ENCODE measurements at regions not wholly inside any gene's neighbourhood (a gene's known extent, or its start where the extent isn't known, plus 50 kb on each side); places are given as distances from the start of the nearest gene placed in this dataset.
"Not testable (repeated sequence)": the region's sequence is repeated elsewhere in the genome, so short reads cannot be mapped to it uniquely, and the experiment has no call there.

DNA sequence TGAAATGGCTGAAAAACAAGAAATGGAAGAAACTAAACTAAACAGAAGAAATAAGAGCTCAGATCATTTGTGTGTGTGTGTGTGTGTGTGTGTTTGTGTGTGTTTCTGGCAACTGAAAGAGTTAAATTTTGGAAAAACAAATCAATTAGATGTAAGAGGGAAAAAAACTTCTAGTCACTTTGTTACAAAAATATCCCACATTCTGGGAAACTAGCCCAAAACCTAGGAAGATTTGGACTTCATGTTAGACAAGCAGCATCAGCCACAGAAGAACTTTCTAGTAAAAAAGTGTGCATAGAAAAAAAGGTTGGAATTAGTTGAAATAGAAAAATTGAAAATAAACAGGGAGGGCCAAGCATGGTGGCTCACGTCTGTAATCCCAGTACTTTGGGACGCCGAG lies 111.6 kb upstream of the PRKG2 start:
- WGBS (ENCODE audit: insufficient coverage): no CpG with 5 or more reads among the region's 3 CpGs
- H3K9me3 ChIP-seq (ENCODE audit: control extremely low read depth in 1 of 5, control insufficient read depth in 4 of 5, insufficient read depth in 2 of 5, low read depth in 1 of 5, low read length in 4 of 5): peaks cover 0 to 10% (median 0%) of the 10 kb centered on the region in 5 experiments
- DNase-seq: no peak
- H3K36me3 ChIP-seq (ENCODE audit: control insufficient read depth in 4 of 4, insufficient read depth in 4 of 4, low read length in 3 of 4): no peaks in the 10 kb centered on the region
- ChIA-PET POLR2A (no interaction called here), CTCF (no interaction called here)
- no peaks in the 10 kb centered on the region for H3K27me3 ChIP-seq (replicated peaks in 2 of 5; ENCODE audit: control insufficient read depth in 4 of 5, insufficient read depth in 5 of 5, low read length in 4 of 5)
- H3K27ac ChIP-seq (ENCODE audit: insufficient read depth in 1 of 2, low read depth in 1 of 2, low read length in 2 of 2, poor library complexity in 1 of 2, severe bottlenecking in 2 of 2): no peak overlapping the region
- no peak overlapping the region for H3K4me3 ChIP-seq (ENCODE audit: control insufficient read depth in 1 of 7, extremely low read depth in 1 of 7, insufficient read depth in 4 of 7, low read depth in 2 of 7, low read length in 6 of 7)
- H3K4me1 ChIP-seq (ENCODE audit: control extremely low read depth in 1 of 4, control insufficient read depth in 4 of 4, insufficient read depth in 4 of 4, low read length in 3 of 4): no peaks in the 10 kb centered on the region

DNA sequence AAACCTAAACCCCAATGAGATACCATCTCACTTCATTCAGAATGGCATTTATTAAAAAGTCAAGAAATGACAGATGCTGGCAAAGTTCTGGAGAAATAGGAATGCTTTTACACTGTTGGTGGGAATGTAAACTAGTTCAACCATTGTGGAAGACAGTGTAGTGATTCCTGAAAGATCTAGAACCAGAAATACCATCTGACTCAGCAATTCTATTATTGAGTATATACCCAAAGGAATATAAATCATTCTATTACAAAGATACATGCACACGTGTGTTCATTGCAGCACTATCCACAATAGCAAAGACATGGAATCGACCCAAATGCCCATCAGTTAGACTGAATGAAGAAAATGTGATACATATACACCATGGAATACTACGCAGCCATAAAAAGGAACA lies 109.6 kb upstream of the PRKG2 start:
- no CpG with 5 or more reads among the region's 3 CpGs for WGBS (ENCODE audit: insufficient coverage)
- H3K4me3 ChIP-seq (ENCODE audit: control insufficient read depth in 1 of 7, extremely low read depth in 1 of 7, insufficient read depth in 4 of 7, low read depth in 2 of 7, low read length in 6 of 7); CTCF ChIA-PET; H3K27ac ChIP-seq (ENCODE audit: insufficient read depth in 1 of 2, low read depth in 1 of 2, low read length in 2 of 2, poor library complexity in 1 of 2, severe bottlenecking in 2 of 2); POLR2A ChIA-PET; H3K9me3 ChIP-seq (ENCODE audit: control extremely low read depth in 1 of 5, control insufficient read depth in 4 of 5, insufficient read depth in 2 of 5, low read depth in 1 of 5, low read length in 4 of 5); H3K36me3 ChIP-seq (ENCODE audit: control insufficient read depth in 4 of 4, insufficient read depth in 4 of 4, low read length in 3 of 4); H3K27me3 ChIP-seq (replicated peaks in 2 of 5; ENCODE audit: control insufficient read depth in 4 of 5, insufficient read depth in 5 of 5, low read length in 4 of 5); H3K4me1 ChIP-seq (ENCODE audit: control extremely low read depth in 1 of 4, control insufficient read depth in 4 of 4, insufficient read depth in 4 of 4, low read length in 3 of 4); DNase-seq: not testable (repeated sequence)

DNA sequence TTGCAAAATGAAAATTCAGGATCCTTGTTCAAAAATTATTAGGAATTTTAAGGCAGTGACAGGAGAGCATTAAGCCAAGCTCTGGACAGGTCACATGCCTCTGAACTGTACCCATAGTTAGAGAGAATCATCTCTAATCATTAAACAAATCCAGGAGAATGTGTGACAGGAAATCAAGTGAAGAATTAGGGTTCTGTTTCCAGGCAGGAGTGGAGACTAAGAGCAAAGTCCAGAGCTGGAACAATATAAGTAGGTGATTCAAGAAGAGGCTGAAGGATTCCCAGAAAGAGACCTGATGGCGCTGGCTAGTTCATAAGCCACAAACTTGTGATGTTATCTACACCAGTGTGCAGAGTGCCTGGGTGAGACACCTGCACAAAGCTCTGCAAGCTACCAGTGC lies 104.6 kb upstream of the PRKG2 start:
- Histone ChIP-seq H3K27me3 (replicated peaks in 2 of 5; ENCODE audit: control insufficient read depth in 4 of 5, insufficient read depth in 5 of 5, low read length in 4 of 5) (no peaks in the 10 kb centered on the region), H3K4me1 (ENCODE audit: control extremely low read depth in 1 of 4, control insufficient read depth in 4 of 4, insufficient read depth in 4 of 4, low read length in 3 of 4) (peaks cover 0 to 7% (median 3%) of the 10 kb centered on the region in 4 experiments), H3K36me3 (ENCODE audit: control insufficient read depth in 4 of 4, insufficient read depth in 4 of 4, low read length in 3 of 4) (no peaks in the 10 kb centered on the region), H3K9me3 (ENCODE audit: control extremely low read depth in 1 of 5, control insufficient read depth in 4 of 5, insufficient read depth in 2 of 5, low read depth in 1 of 5, low read length in 4 of 5) (no peaks in the 10 kb centered on the region), H3K27ac (ENCODE audit: insufficient read depth in 1 of 2, low read depth in 1 of 2, low read length in 2 of 2, poor library complexity in 1 of 2, severe bottlenecking in 2 of 2) (no peak overlapping the region), H3K4me3 (ENCODE audit: control insufficient read depth in 1 of 7, extremely low read depth in 1 of 7, insufficient read depth in 4 of 7, low read depth in 2 of 7, low read length in 6 of 7) (no peak overlapping the region)
- WGBS (ENCODE audit: insufficient coverage): 93% methylated on average over 1 of the region's 1 CpG
- CTCF ChIA-PET: interaction anchor here (1.3 kb wide), 1 partner anchor 13 kb away, joined by 3 read pairs; no protein-coding TSS in a partner anchor
- no peak for DNase-seq
- POLR2A ChIA-PET: no interaction called here

DNA sequence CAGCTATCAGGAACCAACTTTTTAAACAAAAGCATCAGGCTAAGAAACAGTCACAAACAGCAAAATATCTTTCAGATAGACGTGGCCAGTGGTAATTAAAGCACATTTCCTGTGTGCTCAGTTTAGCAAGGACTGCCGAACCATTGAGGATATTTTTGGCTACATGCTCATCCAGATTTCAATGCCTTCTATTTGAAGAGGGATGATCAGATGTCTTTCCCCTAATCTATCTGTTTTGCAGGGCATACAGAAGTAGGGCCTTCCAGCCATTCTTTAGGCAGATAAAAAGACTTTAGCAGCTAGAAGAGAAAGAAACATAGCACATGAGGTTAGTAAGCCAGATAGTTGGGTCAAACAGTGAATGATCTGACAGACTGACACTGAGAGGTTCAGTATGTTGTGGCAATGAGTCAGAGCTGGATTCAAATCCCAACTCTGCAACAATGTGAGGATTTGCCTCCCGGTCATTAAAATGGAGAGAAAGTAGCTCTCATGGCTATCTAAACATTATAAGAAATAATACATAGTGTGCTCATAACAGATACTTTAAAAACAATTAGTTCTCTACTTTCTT lies 100.0 kb upstream of the PRKG2 start:
- CTCF ChIA-PET: interaction anchor here (0.6 to 1.6 kb wide), 2 partner anchors 49 to 99 kb away, joined by 3 to 4 read pairs; no protein-coding TSS in a partner anchor
- Histone ChIP-seq H3K4me1 (ENCODE audit: control extremely low read depth in 1 of 4, control insufficient read depth in 4 of 4, insufficient read depth in 4 of 4, low read length in 3 of 4) (peaks cover 0 to 10% (median 4%) of the 10 kb centered on the region in 4 experiments), H3K4me3 (ENCODE audit: control insufficient read depth in 1 of 7, extremely low read depth in 1 of 7, insufficient read depth in 4 of 7, low read depth in 2 of 7, low read length in 6 of 7) (no peak overlapping the region), H3K27me3 (replicated peaks in 2 of 5; ENCODE audit: control insufficient read depth in 4 of 5, insufficient read depth in 5 of 5, low read length in 4 of 5) (peaks cover 0 to 3% (median 0%) of the 10 kb centered on the region in 5 experiments), H3K27ac (ENCODE audit: insufficient read depth in 1 of 2, low read depth in 1 of 2, low read length in 2 of 2, poor library complexity in 1 of 2, severe bottlenecking in 2 of 2) (no peak overlapping the region), H3K36me3 (ENCODE audit: control insufficient read depth in 4 of 4, insufficient read depth in 4 of 4, low read length in 3 of 4) (no peaks in the 10 kb centered on the region), H3K9me3 (ENCODE audit: control extremely low read depth in 1 of 5, control insufficient read depth in 4 of 5, insufficient read depth in 2 of 5, low read depth in 1 of 5, low read length in 4 of 5) (peaks cover 0 to 5% (median 0%) of the 10 kb centered on the region in 5 experiments)
- WGBS (ENCODE audit: insufficient coverage): 21% methylated on average over 2 of the region's 3 CpGs
- POLR2A ChIA-PET: no interaction called here
- no peak for DNase-seq

GRCh38 chr4:81314196-81314896 lies 99.3 kb upstream of the PRKG2 start:
- peak in 2 of 3 donors; percentile 57 to 59 for DNase-seq
- Histone ChIP-seq H3K4me3 (ENCODE audit: control insufficient read depth in 1 of 7, extremely low read depth in 1 of 7, insufficient read depth in 4 of 7, low read depth in 2 of 7, low read length in 6 of 7) (no peak overlapping the region), H3K36me3 (ENCODE audit: control insufficient read depth in 4 of 4, insufficient read depth in 4 of 4, low read length in 3 of 4) (no peaks in the 10 kb centered on the region), H3K27ac (ENCODE audit: insufficient read depth in 1 of 2, low read depth in 1 of 2, low read length in 2 of 2, poor library complexity in 1 of 2, severe bottlenecking in 2 of 2) (no peak overlapping the region), H3K27me3 (replicated peaks in 2 of 5; ENCODE audit: control insufficient read depth in 4 of 5, insufficient read depth in 5 of 5, low read length in 4 of 5) (peaks cover 0 to 3% (median 0%) of the 10 kb centered on the region in 5 experiments), H3K4me1 (ENCODE audit: control extremely low read depth in 1 of 4, control insufficient read depth in 4 of 4, insufficient read depth in 4 of 4, low read length in 3 of 4) (peaks cover 0 to 6% (median 3%) of the 10 kb centered on the region in 4 experiments), H3K9me3 (ENCODE audit: control extremely low read depth in 1 of 5, control insufficient read depth in 4 of 5, insufficient read depth in 2 of 5, low read depth in 1 of 5, low read length in 4 of 5) (peaks cover 0 to 5% (median 0%) of the 10 kb centered on the region in 5 experiments)
- ChIA-PET CTCF (interaction anchor here (0.6 to 1.6 kb wide), 3 partner anchors 49 to 243 kb away, joined by 3 to 4 read pairs (median 4); no protein-coding TSS in a partner anchor), POLR2A (no interaction called here)
- WGBS (ENCODE audit: insufficient coverage): 67% methylated on average over 3 of the region's 6 CpGs

- Histone ChIP-seq H3K36me3 (ENCODE audit: control insufficient read depth in 4 of 4, insufficient read depth in 4 of 4, low read length in 3 of 4) (no peaks in the 10 kb centered on the region), H3K4me3 (ENCODE audit: control insufficient read depth in 1 of 7, extremely low read depth in 1 of 7, insufficient read depth in 4 of 7, low read depth in 2 of 7, low read length in 6 of 7) (no peak overlapping the region), H3K27me3 (replicated peaks in 2 of 5; ENCODE audit: control insufficient read depth in 4 of 5, insufficient read depth in 5 of 5, low read length in 4 of 5) (peaks cover 0 to 3% (median 0%) of the 10 kb centered on the region in 5 experiments), H3K9me3 (ENCODE audit: control extremely low read depth in 1 of 5, control insufficient read depth in 4 of 5, insufficient read depth in 2 of 5, low read depth in 1 of 5, low read length in 4 of 5) (peaks cover 0 to 8% (median 0%) of the 10 kb centered on the region in 5 experiments), H3K4me1 (ENCODE audit: control extremely low read depth in 1 of 4, control insufficient read depth in 4 of 4, insufficient read depth in 4 of 4, low read length in 3 of 4) (no peaks in the 10 kb centered on the region), H3K27ac (ENCODE audit: insufficient read depth in 1 of 2, low read depth in 1 of 2, low read length in 2 of 2, poor library complexity in 1 of 2, severe bottlenecking in 2 of 2) (no peak overlapping the region)
- ChIA-PET POLR2A (no interaction called here), CTCF (no interaction called here)
- WGBS (ENCODE audit: insufficient coverage): 100% methylated on average over 1 of the region's 2 CpGs
- DNase-seq: no peak
Observed at GRCh38 chr4:81307991-81308390, 93.0 kb upstream of the PRKG2 start.

DNA sequence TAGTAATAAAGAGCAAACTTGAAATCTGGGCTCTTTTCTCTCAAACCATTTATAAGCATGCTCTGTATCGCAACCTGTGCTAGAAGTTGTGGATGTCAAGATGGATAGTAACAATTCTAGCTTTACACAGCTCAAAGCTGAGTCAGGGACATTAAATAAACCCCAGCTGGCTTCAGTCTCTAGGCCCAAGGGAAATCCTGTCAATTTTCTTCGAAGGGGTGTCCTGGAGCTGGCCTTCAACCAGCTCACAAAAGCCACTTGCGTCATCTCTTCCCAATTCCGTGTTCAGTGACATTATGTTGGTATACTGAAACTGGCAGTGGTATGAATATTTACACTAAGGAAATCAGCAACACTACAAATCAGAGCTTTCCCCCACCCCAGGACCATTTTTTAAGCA lies 89.8 kb upstream of the PRKG2 start:
- no CpG with 5 or more reads among the region's 4 CpGs for WGBS (ENCODE audit: insufficient coverage)
- H3K9me3 ChIP-seq (ENCODE audit: control extremely low read depth in 1 of 5, control insufficient read depth in 4 of 5, insufficient read depth in 2 of 5, low read depth in 1 of 5, low read length in 4 of 5): peaks cover 0 to 4% (median 0%) of the 10 kb centered on the region in 5 experiments
- no peaks in the 10 kb centered on the region for H3K27me3 ChIP-seq (replicated peaks in 2 of 5; ENCODE audit: control insufficient read depth in 4 of 5, insufficient read depth in 5 of 5, low read length in 4 of 5)
- DNase-seq: no peak
- no peaks in the 10 kb centered on the region for H3K4me1 ChIP-seq (ENCODE audit: control extremely low read depth in 1 of 4, control insufficient read depth in 4 of 4, insufficient read depth in 4 of 4, low read length in 3 of 4)
- no peaks in the 10 kb centered on the region for H3K36me3 ChIP-seq (ENCODE audit: control insufficient read depth in 4 of 4, insufficient read depth in 4 of 4, low read length in 3 of 4)
- ChIA-PET CTCF (interaction anchor here (0.7 kb wide), 1 partner anchor 99 kb away, joined by 3 read pairs; no protein-coding TSS in a partner anchor), POLR2A (no interaction called here)
- no peak overlapping the region for H3K27ac ChIP-seq (ENCODE audit: insufficient read depth in 1 of 2, low read depth in 1 of 2, low read length in 2 of 2, poor library complexity in 1 of 2, severe bottlenecking in 2 of 2)
- no peak overlapping the region for H3K4me3 ChIP-seq (ENCODE audit: control insufficient read depth in 1 of 7, extremely low read depth in 1 of 7, insufficient read depth in 4 of 7, low read depth in 2 of 7, low read length in 6 of 7)
